Fibroblast of mammary gland (primary cell): ENCODE measurements at regions not wholly inside any gene's neighbourhood (a gene's known extent, or its start where the extent isn't known, plus 50 kb on each side); places are given as distances from the start of the nearest gene placed in this dataset.

ENCODE experiments used
- DNase-seq: peaks from one replicate; pipeline ENCODE4 v3.0.0-alpha.2; 2010; ENCODE audit warnings: low read depth
- H3K4me3 ChIP-seq: 2 replicates; pipeline ENCODE4 v1.5.1; 2011; ENCODE audit warnings: low read depth, mild to moderate bottlenecking, low read length, moderate library complexity; ENCODE audit not compliant: control insufficient read depth
- CTCF ChIP-seq: conservative IDR thresholded peaks from 2 replicates; pipeline ENCODE4 v1.5.1; 2011; ENCODE audit warnings: low read depth, low read length, inconsistent platforms; ENCODE audit not compliant: control insufficient read depth, insufficient read depth

GRCh38 chr11:70727899-70728620 lies 329.7 kb downstream of the CTTN start:
- TF ChIP-seq CTCF, result no peak
- H3K4me3 ChIP-seq, result no peak overlapping the region
- DNase-seq, result no peak

- no peak for TF ChIP-seq CTCF
- no peak for DNase-seq
- H3K4me3 ChIP-seq, result no peak overlapping the region
Measured at GRCh38 chr11:70729949-70730348, 331.6 kb downstream of the CTTN start.

GRCh38 chr11:70730411-70730810 lies 332.1 kb downstream of the CTTN start:
- no peak overlapping the region for H3K4me3 ChIP-seq
- TF ChIP-seq CTCF, result no peak
- DNase-seq, result no peak

GRCh38 chr11:70731271-70732022 lies 333.1 kb downstream of the CTTN start:
- no peak overlapping the region for H3K4me3 ChIP-seq
- no peak for DNase-seq
- TF ChIP-seq CTCF, result no peak

GRCh38 chr11:70732023-70732880 lies 333.9 kb downstream of the CTTN start:
- TF ChIP-seq CTCF, result no peak
- DNase-seq, result no peak
- H3K4me3 ChIP-seq, result no peak overlapping the region

GRCh38 chr11:70732881-70733196 lies 334.5 kb downstream of the CTTN start:
- H3K4me3 ChIP-seq, result no peak overlapping the region
- TF ChIP-seq CTCF, result no peak
- no peak for DNase-seq
